ENCODE measurements at regions not wholly inside any gene's neighbourhood (a gene's known extent, or its start where the extent isn't known, plus 50 kb on each side); places are given as distances from the start of the nearest gene placed in this dataset.

DNA sequence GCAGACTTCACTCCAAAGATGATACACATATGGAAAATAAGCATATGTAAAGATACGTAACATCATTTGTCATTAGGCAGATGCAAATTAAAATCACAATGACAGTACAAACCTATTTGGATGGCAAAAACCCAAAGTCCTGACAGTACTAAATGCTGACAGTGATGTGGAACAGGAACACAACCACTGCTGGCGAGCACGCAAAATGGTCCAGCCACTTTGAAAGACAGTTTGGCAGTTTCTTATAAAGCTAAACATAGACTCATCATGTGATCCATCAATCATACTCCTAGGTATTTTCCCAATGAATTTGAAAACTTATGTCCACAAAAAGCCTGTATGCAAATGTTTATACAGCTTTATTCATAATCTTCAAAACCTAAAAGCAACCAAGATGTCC lies 200.7 kb downstream of the RAMP3 start:
- DNase-seq (ENCODE audit: low spot score): no peak

DNA sequence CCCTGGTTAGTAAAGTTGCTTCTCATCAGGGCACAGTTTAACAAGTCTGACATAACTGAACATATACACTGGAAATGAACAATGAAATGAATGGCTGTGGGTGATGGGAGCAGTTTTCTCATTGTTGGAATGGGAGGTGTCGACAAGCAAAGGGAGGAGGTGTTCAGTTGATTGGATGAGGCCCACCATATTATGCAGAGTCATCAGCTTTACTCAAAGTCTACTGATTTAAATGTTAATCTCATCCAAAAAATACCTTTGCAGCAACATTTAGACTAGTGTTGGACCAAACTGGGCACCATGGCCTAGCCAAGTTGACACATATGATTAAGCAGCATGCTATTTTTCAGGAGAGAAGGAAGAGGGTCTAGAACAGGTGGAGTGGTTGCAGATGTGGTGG lies 201.7 kb downstream of the RAMP3 start:
- no peak for DNase-seq (ENCODE audit: low spot score)

DNA sequence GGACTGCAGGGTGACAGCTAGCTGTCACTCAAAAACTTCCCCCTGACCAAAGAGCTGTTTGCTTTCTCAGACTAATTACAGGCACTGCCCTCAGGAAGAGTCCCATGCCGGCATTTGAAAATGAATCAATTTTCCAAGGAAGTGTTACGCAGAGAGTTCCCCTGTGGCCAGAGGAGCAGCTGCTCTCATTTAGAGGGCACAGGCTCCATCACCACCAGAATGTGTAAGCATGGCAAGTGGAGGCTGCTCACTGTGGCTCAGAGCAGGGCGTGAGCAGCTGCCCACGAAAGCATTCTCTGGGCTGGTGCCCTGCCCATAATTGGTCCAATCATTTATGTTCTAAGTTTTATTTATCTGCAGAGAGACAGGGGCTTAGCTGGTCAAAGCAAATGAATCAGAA lies 202.2 kb downstream of the RAMP3 start:
- DNase-seq (ENCODE audit: low spot score): no peak

DNA sequence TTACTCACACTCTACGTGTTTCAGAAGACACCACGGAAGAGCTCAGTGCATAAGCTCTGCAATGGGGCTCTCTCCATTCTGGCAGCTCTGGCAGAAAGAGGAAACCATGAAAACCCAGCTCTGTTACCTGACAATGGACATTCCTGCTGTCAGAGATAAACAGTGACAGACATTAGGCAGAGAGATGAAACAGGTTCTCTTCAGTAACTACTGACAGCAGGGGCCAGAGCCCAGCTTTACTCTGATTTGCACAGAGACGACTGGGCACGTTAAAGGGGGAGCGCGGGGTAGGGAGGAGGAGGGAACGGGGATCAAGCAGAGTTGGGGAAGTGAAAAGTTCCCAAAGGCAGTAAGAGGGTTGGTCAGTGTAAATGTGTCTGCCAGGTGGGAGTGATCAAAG lies 206.1 kb downstream of the RAMP3 start:
- DNase-seq (ENCODE audit: low spot score): no peak

DNA sequence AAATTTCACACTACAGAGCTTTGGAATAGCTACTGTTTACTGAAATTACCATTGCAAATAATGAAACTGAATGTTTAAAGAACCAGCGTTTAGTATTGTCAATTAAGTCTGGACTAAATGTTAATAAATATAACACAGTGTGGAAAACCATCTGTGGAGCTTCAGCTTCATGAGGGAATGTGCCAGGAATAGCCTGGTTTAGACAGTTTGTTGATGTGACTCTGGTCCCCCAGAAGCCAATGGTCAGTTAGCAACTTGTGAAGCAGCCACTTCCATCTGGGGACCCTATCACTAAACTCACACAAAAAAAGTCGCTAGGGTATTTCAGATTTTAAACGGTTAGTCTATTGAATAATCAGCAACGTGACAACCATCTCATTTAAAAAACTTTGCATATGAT lies 207.8 kb downstream of the RAMP3 start:
- DNase-seq (ENCODE audit: low spot score): no peak

DNA sequence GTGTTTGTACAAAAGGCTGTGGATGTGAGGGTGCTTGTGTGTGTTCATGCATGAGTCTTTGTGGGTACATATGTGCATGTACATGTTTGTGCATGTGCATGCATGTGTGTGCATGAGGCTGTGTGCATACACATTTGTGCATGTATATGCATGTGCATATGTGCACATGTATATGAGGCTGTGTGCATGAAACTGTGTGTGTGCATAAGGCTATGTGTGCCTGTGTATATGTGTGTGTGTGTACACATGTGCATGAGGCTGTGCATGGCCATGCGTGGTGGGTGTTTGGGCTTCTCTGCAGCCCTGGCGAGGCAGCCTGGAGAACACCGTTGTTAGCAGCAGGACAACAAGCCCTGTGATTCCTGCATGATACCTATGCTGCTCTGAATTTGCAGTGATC lies 207.7 kb upstream of the ADCY1 start:
- no peak for DNase-seq (ENCODE audit: low spot score)

DNA sequence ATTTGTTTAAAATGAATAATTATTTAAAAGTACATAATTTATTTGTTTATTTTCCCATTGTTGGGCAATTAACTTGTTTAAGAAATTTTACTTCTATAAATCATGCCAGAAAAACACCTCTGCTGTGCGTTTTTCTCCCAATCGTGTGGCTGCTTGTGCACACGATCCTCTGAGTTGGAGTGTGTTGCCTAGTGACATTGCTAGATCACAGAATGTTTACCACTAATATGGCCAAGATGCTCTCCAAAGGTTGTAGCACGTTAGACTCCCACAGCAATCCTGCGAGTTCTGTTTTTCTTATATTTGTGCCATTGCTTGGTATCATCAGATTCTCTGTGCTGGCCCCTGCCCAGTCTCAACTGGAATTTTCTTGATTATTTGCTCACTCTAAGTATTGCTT lies 207.1 kb upstream of the ADCY1 start:
- no peak for DNase-seq (ENCODE audit: low spot score)

DNA sequence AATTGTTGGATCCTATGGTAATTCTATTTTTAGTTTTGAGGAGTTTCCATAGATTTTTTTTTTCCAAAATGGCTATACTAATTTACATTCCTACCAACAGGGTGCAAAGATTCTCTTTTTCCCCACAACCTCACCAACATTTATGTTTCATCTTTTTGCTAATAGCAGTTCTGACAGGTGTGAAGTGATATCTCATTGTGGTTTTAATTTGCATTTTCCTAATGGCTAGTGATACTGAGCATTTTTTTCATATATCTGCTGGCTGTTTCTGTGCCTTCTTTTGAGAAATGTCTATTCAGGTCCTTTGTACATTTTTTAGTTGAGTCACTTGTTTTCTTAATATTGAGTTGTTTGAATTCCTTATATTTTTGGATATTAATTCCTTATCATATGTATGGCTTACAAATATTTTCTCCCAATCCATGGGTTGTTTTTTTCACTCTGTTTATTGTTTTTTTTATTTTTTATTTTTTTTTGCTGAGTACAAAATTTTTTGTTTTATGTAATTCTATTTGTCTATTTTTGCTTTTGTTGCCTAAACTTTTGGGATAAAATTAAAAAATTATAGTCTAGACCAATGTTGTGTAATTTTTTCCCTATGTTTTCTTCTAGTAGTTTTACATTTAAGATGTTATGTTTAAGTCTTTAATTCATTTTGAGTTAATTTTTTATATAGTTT lies 205.9 kb upstream of the ADCY1 start:
- DNase-seq (ENCODE audit: low spot score): no peak

DNA sequence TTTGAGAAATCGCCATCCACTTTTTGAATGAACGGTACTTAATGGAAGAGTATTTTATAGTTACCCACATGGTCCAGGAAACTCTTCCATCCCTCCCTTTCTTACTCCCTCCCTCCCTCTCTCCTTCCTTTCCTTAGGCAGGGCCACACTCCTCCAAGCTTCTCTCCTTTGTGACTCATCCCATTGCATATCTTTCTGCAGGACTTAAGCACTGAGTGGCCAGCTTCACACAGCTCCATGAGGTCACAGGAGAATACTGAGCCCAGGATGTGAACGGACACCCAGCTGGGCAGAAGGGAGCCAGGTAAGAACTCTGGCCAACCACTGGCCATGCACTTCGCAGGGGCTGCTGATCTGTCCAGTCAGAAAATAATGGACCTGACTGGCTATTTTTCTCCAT lies 189.7 kb upstream of the ADCY1 start:
- DNase-seq (ENCODE audit: low spot score): no peak

DNA sequence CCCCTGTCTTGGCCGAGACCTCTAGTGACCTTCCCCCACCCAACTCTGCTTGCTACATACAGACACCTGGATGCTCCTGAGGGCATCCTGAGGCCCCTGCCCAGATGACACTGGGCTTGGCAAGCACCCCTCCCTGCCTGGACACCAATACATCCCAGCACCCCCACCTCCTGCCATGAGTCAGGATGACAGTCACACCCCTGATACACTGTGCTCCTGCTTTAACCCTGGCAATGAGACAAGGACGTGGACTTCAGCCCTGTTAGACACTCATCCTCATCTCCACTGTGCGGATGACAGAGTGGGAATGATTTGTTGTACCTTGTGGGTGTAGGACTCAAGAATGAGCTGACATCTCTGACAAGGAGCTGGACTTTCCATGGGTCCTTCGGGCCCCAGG lies 186.3 kb upstream of the ADCY1 start:
- DNase-seq (ENCODE audit: low spot score): no peak

DNA sequence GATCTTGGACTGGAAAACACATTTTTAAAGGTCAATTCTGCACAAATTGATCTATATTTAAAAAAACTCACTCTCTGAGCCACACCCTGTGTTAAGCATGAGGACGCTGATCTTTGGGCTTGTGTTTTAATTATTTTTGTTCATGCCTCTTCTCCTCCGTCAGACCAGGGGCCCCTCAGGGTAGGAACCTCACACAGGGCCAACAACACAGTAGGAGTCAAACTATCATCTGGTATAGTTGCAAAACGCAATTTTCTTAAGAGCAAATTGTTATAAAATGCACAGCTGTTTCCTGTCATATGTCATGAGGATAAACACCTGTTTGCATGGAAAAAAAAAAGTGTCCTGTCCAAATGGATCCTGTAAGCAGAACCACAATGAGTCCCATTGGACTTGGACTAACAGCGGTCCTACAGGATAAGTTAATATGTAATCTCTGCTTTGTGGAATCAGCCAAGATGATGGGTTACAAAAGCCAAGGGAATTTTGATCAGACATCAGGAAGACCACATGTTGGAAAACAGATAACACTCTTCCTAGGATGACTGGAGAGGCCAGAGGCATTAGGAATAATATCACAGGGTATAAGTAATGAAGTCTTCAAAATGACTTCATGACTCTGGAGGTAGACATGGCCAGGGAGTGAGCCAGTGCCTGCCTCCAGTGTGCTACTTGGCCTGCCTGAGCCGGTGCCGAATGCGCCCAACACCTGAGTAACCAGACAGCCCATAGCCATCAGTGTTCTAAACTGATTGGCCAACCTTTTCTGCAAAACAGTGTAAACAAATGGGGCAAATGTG lies 184.9 kb upstream of the ADCY1 start:
- no peak for DNase-seq (ENCODE audit: low spot score)

DNA sequence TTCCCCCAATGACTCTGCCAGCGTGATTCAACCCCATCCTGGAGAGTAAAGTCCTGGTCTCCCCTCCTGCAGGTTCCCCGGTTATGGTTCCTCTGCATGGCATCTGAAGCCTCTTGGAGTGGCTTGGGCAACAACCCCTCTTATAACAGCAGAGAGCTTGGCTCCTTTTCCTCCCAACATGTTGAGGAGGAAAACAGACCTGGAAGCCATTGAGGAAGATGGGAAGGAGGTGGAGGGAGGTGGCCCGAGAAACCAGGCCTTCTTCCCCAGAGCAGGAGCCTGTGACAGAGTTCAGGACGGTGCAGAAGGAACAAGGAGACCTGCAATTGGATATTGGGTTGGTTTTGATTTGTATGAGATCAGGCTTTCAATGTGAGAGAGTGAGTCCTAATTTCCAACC lies 184.0 kb upstream of the ADCY1 start:
- DNase-seq (ENCODE audit: low spot score): no peak

DNA sequence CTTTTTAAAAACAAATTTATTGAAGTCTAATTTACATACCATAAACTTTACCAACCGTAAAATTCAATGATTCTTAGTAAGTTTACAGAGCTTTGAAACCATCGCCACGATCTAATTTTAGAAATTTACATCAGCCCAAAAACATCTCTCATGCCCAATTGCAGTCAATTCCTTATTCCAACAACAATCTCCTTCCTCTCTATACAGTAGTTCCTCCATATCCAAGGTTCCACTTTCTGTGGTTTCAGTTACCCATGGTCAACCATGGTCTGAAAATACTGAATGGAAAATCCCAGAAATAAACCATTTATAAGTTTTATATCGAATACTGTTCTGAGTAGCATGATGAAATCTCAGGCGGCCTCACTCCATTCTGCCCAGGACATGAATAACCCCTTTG lies 183.4 kb upstream of the ADCY1 start:
- no peak for DNase-seq (ENCODE audit: low spot score)

DNA sequence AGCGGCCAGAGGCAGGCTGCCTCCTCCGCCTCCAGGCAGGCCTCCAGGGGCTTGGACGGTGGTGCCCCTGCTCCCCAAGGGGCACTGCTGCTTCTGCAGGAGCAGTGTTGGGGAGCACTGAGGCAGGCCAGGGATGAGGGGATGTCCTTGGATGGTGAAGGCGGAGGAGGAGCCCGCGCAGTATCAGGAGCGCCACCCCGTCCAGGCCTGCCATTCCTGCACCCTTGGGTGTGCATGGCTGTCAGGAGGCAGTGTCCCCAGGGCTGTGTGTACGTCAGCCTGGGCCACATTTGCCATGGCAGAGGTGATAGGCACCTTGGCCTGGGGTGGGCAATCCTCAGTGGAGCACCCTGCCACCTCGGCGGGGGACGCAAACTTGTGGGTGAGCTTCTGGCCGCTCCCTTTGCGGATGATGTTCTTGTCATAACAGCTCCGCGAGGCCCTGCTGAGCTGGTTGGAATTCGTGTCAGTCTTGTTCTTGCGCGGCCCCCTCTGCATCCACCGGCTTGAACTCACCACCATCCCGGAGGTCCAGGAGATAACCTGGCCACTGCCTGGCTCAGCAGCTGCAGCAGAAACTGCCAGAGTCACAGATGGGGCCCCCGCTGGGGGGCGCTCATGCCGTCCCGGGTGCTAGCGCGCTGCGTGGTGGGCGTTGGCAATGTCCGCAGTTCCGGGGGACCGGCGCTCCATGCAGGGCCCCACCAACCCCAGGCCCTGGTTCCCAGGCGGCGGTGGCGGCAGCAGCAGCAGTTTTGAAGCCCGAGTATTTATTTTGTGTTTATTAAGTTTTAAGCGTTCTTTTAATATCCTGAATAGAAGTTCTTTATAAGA lies 182.3 kb upstream of the ADCY1 start:
- no peak for DNase-seq (ENCODE audit: low spot score)

DNA sequence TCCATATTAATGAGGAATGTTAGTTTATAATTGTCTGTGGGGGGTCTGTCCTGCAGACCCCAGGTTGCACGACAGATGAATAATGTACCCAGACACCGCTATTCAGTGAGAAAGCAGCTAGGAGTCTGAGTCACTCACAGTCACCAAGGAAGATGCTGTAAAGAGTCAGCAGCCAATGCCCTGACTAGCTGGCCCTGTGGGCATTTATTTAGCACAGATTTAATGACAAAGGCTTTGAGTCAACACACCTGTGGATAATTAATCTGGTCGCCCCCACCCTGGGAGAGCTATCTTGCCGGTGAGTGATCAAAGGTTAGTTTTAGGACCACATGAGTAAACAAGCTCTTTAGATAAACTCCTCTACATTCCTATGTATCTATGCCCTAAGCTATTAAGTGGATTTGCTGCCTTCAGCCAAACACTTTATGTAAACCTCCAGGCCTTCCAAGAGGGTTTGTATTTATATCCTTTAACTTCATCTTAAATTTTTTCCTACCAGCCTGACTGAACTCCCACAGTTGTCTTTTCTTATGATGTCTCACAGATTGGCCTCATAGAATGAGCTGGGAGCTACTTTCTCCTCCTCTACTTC lies 180.0 kb upstream of the ADCY1 start:
- DNase-seq (ENCODE audit: low spot score): no peak

DNA sequence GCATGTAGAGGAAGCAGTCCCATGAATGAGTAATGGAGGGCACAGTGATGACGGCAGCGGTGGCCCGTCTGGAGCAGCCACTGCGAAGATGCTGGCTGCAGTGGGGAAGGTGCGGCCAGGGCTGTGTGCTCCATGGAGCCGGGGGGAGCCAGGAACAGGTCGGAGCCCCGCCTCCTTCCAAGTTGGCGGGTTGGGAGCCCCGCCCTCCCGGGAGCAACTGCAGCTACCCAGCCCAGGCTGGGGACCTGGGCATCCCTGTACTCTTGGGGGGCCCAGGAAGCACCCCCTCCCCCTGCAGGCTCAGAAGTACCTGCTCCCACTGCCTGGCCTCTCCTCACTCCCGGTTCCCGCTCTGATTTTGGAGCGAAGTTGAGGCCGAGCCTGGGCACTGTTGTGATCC lies 175.1 kb upstream of the ADCY1 start:
- no peak for DNase-seq (ENCODE audit: low spot score)

DNA sequence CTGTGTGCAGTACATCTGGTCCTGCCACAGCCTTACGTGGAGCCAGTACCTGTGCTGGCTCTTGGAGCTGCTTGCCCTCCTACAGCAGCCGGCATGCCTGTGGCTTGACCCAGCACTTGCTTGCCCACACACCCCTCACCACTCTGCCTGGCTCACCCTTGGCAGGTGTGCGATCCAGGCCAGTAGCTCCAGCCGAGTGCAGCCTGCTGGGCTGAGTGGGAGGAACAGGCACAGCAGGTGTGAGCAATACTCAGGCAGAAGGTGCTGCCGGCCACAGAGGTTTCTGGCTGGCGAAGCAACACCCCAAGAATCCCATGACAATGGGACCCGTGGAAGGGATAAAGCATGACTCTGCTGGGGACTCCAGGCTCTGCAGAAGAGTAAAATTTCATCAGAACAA lies 173.5 kb upstream of the ADCY1 start:
- no peak for DNase-seq (ENCODE audit: low spot score)

DNA sequence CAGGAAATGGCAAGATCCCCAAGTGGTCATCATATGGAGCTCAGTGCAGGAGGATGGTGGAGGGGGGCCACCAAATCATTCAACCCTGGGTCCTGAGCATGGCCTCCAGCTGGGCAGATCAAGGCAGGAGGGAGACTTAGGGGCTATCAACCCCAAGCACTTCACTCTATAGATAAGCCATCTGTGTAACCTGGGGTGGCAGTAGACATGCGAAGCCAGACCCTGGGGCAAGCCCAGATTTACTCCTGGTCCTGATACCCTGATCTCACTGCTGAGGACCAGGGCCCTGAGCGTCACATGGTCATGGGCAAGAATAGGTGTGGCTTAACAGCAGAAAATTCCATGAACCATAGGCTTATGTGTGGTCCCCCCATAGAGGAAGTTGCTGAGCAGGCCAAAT lies 173.0 kb upstream of the ADCY1 start:
- no peak for DNase-seq (ENCODE audit: low spot score)

DNA sequence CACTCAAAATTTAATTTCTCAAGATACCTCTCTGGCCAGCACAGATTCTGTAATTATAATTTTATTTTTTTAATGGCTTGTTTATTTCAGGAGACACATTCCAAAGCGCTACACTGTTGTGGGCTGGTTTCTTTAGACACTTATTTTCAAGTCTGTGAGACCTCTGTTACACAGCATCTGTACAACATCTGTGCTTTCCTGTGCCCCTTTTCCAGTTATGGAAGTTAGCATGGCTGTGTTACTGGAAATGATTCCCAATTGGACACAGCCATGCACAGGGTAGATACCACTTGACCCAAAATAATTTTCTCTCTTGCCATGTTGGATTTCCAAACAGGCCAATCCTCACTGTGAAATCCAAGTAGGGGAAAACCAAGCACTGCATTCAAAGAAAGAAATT lies 172.3 kb upstream of the ADCY1 start:
- no peak for DNase-seq (ENCODE audit: low spot score)

DNA sequence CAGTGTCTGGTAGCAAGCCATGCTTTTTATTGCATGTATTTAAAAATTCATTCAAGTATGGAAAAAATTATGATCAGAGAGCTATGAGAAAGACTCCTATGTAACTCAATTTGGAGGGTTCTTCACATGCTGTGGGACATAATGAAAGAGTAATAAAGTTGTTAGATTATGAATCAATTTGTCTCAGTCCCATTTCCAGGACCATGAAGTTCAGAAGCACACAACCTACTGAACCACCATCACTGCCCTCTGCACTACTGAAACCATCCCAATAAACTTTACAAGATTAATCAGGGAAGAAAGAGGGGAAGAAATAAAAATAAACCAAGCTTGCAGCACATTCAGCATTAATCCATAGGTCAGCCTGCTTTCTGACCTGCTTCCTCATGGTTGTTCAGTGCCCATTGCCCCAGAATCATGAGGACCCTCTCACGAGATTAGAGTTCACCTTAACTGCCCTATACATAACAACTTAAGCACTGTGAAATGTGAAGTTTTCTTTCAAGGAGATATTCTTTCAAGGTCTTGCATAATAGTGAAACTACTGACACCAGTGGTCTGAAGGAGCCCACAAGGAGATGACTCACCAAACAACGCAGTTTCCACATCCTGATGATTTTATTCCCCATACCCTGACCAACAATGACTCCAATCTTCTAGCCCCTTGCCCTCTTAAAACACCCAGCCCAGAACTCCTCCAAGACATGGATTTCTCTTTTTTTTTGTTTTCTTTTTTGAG lies 171.5 kb upstream of the ADCY1 start:
- DNase-seq (ENCODE audit: low spot score): no peak

DNA sequence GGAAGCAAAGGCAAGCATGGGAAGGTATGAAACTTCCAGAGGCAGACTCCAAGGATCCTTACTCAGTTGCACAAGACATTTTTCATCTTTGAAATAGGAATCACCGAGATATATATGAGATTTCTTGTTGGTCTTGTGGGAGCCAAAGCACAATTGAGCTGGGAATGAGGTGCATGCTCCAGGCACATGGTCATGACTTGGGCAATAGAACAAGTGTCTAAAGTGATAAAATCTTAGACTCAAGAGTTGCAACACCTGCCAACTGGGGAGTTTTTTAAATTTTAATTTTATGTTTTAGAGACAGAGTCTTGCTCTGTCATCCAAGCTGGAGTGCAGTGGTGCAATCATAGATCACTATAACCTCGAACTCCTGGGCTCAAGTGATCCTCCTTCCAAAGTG lies 169.5 kb upstream of the ADCY1 start:
- DNase-seq (ENCODE audit: low spot score): no peak

Measured in putamen (tissue), 1 donor.